GM12878 (cell line): ENCODE measurements at regions not wholly inside any gene's neighbourhood (a gene's known extent, or its start where the extent isn't known, plus 50 kb on each side); places are given as distances from the start of the nearest gene placed in this dataset.

Experiments used
- ATAC-seq: fragments of 200-7000 bp; cut with Tn5 transposase; 3 replicates; pipeline ENCODE4 v1.9.1; 2020; ENCODE audit warnings: mild to moderate bottlenecking, moderate library complexity
- BruUV-seq: library from RNA; stranded (reverse); fragments of 400-500 nt; replicated peaks from 2 replicates; lab custom pipeline; 2021; lab: Mats Ljungman, UMichigan
- CTCF ChIA-PET: fragments of 300-600 bp; sonication (Branson Sonifier 250); formaldehyde crosslinking; extraction: SDS; loops from one replicate; lab custom pipeline; 2021; ENCODE audit warnings: inconsistent platforms; lab: Yijun Ruan, JAX
- POLR2A ChIA-PET: fragments of 350-600 bp; formaldehyde crosslinking; extraction: SDS; loops from one replicate; lab custom pipeline; 2021; ENCODE audit warnings: inconsistent platforms; lab: Charles Lee
- RAD21 ChIA-PET: fragments of 300-600 bp; sonication (Branson Sonifier 250); formaldehyde crosslinking; loops from one replicate; lab custom pipeline; 2023; ENCODE audit warnings: antibody characterized with exemption; ENCODE audit not compliant: unreplicated experiment; lab: Charles Lee
- SMC1A ChIA-PET: fragments of 300-600 bp; sonication (Branson Sonifier 250); formaldehyde crosslinking; loops from one replicate; lab custom pipeline; 2023; ENCODE audit not compliant: unreplicated experiment, uncharacterized antibody; lab: Charles Lee
- DNase-seq: peaks from one replicate; pipeline ENCODE4 v3.0.0-alpha.2; 2011; ENCODE audit warnings: low read depth, low spot score
- FAIRE-seq: peaks from 3 replicates; lab custom pipeline; 2011; peaks lifted over from hg19 to GRCh38; lab: Jason Lieb, UNC
- H2AFZ ChIP-seq: 2 replicates; pipeline ENCODE4 v1.6.0; 2011; ENCODE audit warnings: low read depth, low read length, control low read depth; ENCODE audit not compliant: control insufficient read depth
- H3K27ac ChIP-seq: 2 replicates; pipeline ENCODE4 v1.5.1; 2011; ENCODE audit warnings: control low read depth; ENCODE audit not compliant: control insufficient read depth, insufficient read depth
- H3K27me3 ChIP-seq, 2 experiments: replicated peaks in 1 of 2; 2 replicates each; pipeline versions ENCODE4 v1.6.0 to v1.6.1; 2011; ENCODE audit warnings: low read length in 1 of 2; ENCODE audit not compliant: control insufficient read depth in 2 of 2, insufficient read depth in 2 of 2
- H3K36me3 ChIP-seq, 2 experiments: 2 replicates each; pipeline ENCODE4 v1.5.1; 2011; ENCODE audit warnings: low read length in 1 of 2; ENCODE audit not compliant: control insufficient read depth in 2 of 2, insufficient read depth in 2 of 2
- H3K4me1 ChIP-seq: 2 replicates; pipeline ENCODE4 v1.6.1; 2011; ENCODE audit warnings: mild to moderate bottlenecking, low read length, moderate library complexity, mixed read lengths; ENCODE audit not compliant: control insufficient read depth, insufficient read depth
- H3K4me2 ChIP-seq: 2 replicates; pipeline ENCODE4 v1.6.0; 2011; ENCODE audit warnings: control low read depth; ENCODE audit not compliant: control insufficient read depth, insufficient read depth
- H3K4me3 ChIP-seq: fragments of 200-600 bp; sonication (generic); 2 replicates; pipeline ENCODE4 v1.5.1; 2016
- H3K79me2 ChIP-seq: 2 replicates; pipeline ENCODE4 v1.6.0; 2011; ENCODE audit warnings: low read length; ENCODE audit not compliant: control insufficient read depth, insufficient read depth
- H3K9ac ChIP-seq: 2 replicates; pipeline ENCODE4 v1.8.0; 2011; ENCODE audit warnings: low read length, control low read depth, mixed read lengths; ENCODE audit not compliant: control insufficient read depth, insufficient read depth
- H3K9me3 ChIP-seq: replicated peaks from 3 replicates; pipeline ENCODE4 v1.5.1; 2011; ENCODE audit warnings: mild to moderate bottlenecking, low read length; ENCODE audit not compliant: control insufficient read depth, insufficient read depth
- H4K20me1 ChIP-seq: 2 replicates; pipeline ENCODE4 v1.6.0; 2011; ENCODE audit not compliant: control insufficient read depth, insufficient read depth
- BHLHE40 ChIP-seq, 2 experiments: fragments of 450-650 bp in 1 of 2; IDR thresholded peaks; 2 replicates each; pipeline ENCODE4 v1.6.1; 2011 to 2017; ENCODE audit warnings: low read depth in 2 of 2, borderline replicate concordance in 1 of 2, improper control_type of control experiment in 1 of 2, low read length in 1 of 2, mild to moderate bottlenecking in 1 of 2
- ESRRA ChIP-seq: IDR thresholded peaks from 2 replicates; pipeline ENCODE4 v1.6.1; 2012; ENCODE audit warnings: mild to moderate bottlenecking, low read length, improper control_type of control experiment
- ETV6 ChIP-seq, 2 experiments: fragments of 450-650 bp in 1 of 2; IDR thresholded peaks in 1 of 2; conservative IDR thresholded peaks in 1 of 2; 2 replicates each; pipeline ENCODE4 v1.6.1; 2014; ENCODE audit warnings: antibody characterized with exemption in 1 of 2, borderline replicate concordance in 1 of 2, low read depth in 1 of 2, mild to moderate bottlenecking in 1 of 2, moderate library complexity in 1 of 2
- IKZF1 ChIP-seq: fragments of 450-650 bp; conservative IDR thresholded peaks from 2 replicates; pipeline ENCODE4 v1.6.1; 2017; ENCODE audit warnings: antibody characterized with exemption, mild to moderate bottlenecking
- IKZF2 ChIP-seq, 2 experiments: fragments of 450-650 bp; IDR thresholded peaks; 2 replicates each; pipeline ENCODE4 v1.6.1; 2017; ENCODE audit warnings: mild to moderate bottlenecking in 2 of 2, moderate library complexity in 2 of 2
- JUNB ChIP-seq: IDR thresholded peaks from 2 replicates; pipeline ENCODE4 v1.6.1; 2016; ENCODE audit warnings: antibody characterized with exemption, mild to moderate bottlenecking
- MEF2A ChIP-seq: IDR thresholded peaks from 2 replicates; pipeline ENCODE4 v1.6.1; 2011; ENCODE audit warnings: low read depth, mild to moderate bottlenecking, low read length, moderate library complexity; ENCODE audit not compliant: insufficient read depth
- MYB ChIP-seq: fragments of 150-350 bp; IDR thresholded peaks from 2 replicates; pipeline ENCODE4 v1.6.1; 2014; ENCODE audit warnings: mild to moderate bottlenecking, low read depth, low read length, borderline replicate concordance
- ZBED1 ChIP-seq: IDR thresholded peaks from 2 replicates; pipeline ENCODE4 v1.6.1; 2016; ENCODE audit warnings: borderline replicate concordance
- WGBS: methylation state at CpG from one replicate; pipeline ENCODE4 v1.1.6; 2016; ENCODE audit warnings: low lambda C conversion rate; ENCODE audit not compliant: insufficient replicate concordance, insufficient coverage; ENCODE audit errors: missing lambda C conversion rate; 5-methylcytosine and 5-hydroxymethylcytosine counted together
- in situ Hi-C: fragments of 300-500 bp; cut with MboI; formaldehyde crosslinking; loops from 9 replicates; pipeline ENCODE4 v1.14.3; 2018; ENCODE audit warnings: mixed read lengths
- intact Hi-C: fragments of 100-400 bp; cut with micrococcal nuclease; formaldehyde crosslinking; loops from one replicate; pipeline ENCODE4 v1.14.2; 2022; ENCODE audit not compliant: unreplicated experiment
- TF ChIP-seq, protein P1 (sequence below): fragments of 450-650 bp; IDR thresholded peaks from 2 replicates; pipeline ENCODE4 v1.6.1; 2017; ENCODE audit warnings: borderline replicate concordance
- TF ChIP-seq, protein P2 (sequence below): IDR thresholded peaks from 2 replicates; pipeline ENCODE4 v1.6.1; 2012; ENCODE audit warnings: improper control_type of control experiment, low read depth, low read length; ENCODE audit not compliant: insufficient replicate concordance
- TF ChIP-seq, protein P3 (sequence below): fragments of 450-650 bp; IDR thresholded peaks from 2 replicates; pipeline ENCODE4 v1.6.1; 2017; ENCODE audit warnings: mild to moderate bottlenecking

DNA sequence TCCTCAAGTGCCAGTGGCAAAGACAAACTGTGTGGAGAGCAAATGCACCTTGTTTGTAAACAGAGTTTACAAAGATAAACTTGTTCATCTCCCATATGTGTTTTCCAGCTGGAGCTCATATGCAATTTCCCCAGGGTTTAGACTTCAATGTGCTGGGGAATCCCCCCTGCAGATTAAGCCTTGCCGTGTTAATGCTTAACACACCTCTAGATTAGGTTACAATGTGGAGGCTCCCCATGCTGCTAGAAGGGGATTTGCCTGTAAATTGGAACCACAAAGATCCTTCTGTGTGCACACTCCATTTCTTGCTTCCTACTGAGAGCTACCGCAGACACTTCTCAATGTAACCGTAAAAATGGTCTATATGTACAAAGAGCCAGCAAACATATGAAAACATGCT is 263.1 kb downstream of the TBX18 start:
- no peak for TF ChIP-seq MEF2A
- TF ChIP-seq, protein P1, sequence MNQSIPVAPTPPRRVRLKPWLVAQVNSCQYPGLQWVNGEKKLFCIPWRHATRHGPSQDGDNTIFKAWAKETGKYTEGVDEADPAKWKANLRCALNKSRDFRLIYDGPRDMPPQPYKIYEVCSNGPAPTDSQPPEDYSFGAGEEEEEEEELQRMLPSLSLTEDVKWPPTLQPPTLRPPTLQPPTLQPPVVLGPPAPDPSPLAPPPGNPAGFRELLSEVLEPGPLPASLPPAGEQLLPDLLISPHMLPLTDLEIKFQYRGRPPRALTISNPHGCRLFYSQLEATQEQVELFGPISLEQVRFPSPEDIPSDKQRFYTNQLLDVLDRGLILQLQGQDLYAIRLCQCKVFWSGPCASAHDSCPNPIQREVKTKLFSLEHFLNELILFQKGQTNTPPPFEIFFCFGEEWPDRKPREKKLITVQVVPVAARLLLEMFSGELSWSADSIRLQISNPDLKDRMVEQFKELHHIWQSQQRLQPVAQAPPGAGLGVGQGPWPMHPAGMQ = no peak
- TF ChIP-seq, protein P2, sequence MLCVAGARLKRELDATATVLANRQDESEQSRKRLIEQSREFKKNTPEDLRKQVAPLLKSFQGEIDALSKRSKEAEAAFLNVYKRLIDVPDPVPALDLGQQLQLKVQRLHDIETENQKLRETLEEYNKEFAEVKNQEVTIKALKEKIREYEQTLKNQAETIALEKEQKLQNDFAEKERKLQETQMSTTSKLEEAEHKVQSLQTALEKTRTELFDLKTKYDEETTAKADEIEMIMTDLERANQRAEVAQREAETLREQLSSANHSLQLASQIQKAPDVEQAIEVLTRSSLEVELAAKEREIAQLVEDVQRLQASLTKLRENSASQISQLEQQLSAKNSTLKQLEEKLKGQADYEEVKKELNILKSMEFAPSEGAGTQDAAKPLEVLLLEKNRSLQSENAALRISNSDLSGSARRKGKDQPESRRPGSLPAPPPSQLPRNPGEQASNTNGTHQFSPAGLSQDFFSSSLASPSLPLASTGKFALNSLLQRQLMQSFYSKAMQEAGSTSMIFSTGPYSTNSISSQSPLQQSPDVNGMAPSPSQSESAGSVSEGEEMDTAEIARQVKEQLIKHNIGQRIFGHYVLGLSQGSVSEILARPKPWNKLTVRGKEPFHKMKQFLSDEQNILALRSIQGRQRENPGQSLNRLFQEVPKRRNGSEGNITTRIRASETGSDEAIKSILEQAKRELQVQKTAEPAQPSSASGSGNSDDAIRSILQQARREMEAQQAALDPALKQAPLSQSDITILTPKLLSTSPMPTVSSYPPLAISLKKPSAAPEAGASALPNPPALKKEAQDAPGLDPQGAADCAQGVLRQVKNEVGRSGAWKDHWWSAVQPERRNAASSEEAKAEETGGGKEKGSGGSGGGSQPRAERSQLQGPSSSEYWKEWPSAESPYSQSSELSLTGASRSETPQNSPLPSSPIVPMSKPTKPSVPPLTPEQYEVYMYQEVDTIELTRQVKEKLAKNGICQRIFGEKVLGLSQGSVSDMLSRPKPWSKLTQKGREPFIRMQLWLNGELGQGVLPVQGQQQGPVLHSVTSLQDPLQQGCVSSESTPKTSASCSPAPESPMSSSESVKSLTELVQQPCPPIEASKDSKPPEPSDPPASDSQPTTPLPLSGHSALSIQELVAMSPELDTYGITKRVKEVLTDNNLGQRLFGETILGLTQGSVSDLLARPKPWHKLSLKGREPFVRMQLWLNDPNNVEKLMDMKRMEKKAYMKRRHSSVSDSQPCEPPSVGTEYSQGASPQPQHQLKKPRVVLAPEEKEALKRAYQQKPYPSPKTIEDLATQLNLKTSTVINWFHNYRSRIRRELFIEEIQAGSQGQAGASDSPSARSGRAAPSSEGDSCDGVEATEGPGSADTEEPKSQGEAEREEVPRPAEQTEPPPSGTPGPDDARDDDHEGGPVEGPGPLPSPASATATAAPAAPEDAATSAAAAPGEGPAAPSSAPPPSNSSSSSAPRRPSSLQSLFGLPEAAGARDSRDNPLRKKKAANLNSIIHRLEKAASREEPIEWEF = no peak
- TF ChIP-seq IKZF2 (IDR thresholded peaks at IDR 0.05) = peak in 1 of 2 experiments; percentile 11; a peak in 1 of 4 replicates
- TF ChIP-seq, protein P3, sequence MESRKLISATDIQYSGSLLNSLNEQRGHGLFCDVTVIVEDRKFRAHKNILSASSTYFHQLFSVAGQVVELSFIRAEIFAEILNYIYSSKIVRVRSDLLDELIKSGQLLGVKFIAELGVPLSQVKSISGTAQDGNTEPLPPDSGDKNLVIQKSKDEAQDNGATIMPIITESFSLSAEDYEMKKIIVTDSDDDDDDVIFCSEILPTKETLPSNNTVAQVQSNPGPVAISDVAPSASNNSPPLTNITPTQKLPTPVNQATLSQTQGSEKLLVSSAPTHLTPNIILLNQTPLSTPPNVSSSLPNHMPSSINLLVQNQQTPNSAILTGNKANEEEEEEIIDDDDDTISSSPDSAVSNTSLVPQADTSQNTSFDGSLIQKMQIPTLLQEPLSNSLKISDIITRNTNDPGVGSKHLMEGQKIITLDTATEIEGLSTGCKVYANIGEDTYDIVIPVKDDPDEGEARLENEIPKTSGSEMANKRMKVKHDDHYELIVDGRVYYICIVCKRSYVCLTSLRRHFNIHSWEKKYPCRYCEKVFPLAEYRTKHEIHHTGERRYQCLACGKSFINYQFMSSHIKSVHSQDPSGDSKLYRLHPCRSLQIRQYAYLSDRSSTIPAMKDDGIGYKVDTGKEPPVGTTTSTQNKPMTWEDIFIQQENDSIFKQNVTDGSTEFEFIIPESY = no peak
- TF ChIP-seq IKZF1 = 0 out of 2 replicates have a peak, but pooled peaks have one; percentile 15
- TF ChIP-seq JUNB = no peak
- no peak for TF ChIP-seq ZBED1
- TF ChIP-seq ETV6 (conservative IDR thresholded peaks at IDR 0.05 in 1 of 2, IDR thresholded peaks at IDR 0.05 in 1 of 2; ENCODE audit: borderline replicate concordance in 1 of 2, low read depth in 1 of 2) = no peak
- TF ChIP-seq BHLHE40 (IDR thresholded peaks at IDR 0.05; ENCODE audit: borderline replicate concordance in 1 of 2, low read depth in 2 of 2, low read length in 1 of 2) = peak; percentile 45 to 61; a peak in 3 of 4 replicates
- no peak for TF ChIP-seq ESRRA
- no peak for TF ChIP-seq MYB
- in situ Hi-C loops (no loop called here), intact Hi-C loops (no loop called here)
- no peak overlapping the region for H3K4me3 ChIP-seq
- ChIA-PET SMC1A (interaction anchor here (0.9 to 1.3 kb wide), 5 partner anchors 9 to 71 kb away, joined by 3 to 6 read pairs (median 3); no protein-coding TSS in a partner anchor), CTCF (interaction anchor here (0.7 to 1.3 kb wide), 2 partner anchors 75 to 79 kb away, joined by 3 to 4 read pairs; no protein-coding TSS in a partner anchor), POLR2A (interaction anchor here (1.4 kb wide), 1 partner anchor 37 kb away, joined by 3 read pairs; no protein-coding TSS in a partner anchor), RAD21 (interaction anchor here (1.1 to 1.8 kb wide), 2 partner anchors 45 to 67 kb away, joined by 4 read pairs; no protein-coding TSS in a partner anchor)
- no peak overlapping the region for H3K4me2 ChIP-seq
- ATAC-seq = peak; percentile 70
- 86% methylated on average over 3 of the region's 3 CpGs for WGBS
- H3K79me2 ChIP-seq = no peaks in the 10 kb centered on the region
- no TSS peak for BruUV-seq
- no peak overlapping the region for H3K27ac ChIP-seq
- no peaks in the 10 kb centered on the region for H3K27me3 ChIP-seq
- no peak overlapping the region for H2AFZ ChIP-seq
- no peak overlapping the region for H3K9ac ChIP-seq
- no peaks in the 10 kb centered on the region for H3K36me3 ChIP-seq
- H4K20me1 ChIP-seq = no peaks in the 10 kb centered on the region
- FAIRE-seq = no peak
- DNase-seq = no peak
- H3K4me1 ChIP-seq = no peaks in the 10 kb centered on the region
- H3K9me3 ChIP-seq = no peaks in the 10 kb centered on the region
